Activated CD8-positive, alpha-beta memory T cell treated with anti-CD3 and anti-CD28 coated beads, Interleukin-2, amount 50 U/mL, for 4 hours (primary cell): ENCODE measurements at regions not wholly inside any gene's neighbourhood (a gene's known extent, or its start where the extent isn't known, plus 50 kb on each side); places are given as distances from the start of the nearest gene placed in this dataset.

Experiments used
- DNase-seq: peaks from one replicate; pipeline ENCODE4 v3.0.0-alpha.2; 2020

DNA sequence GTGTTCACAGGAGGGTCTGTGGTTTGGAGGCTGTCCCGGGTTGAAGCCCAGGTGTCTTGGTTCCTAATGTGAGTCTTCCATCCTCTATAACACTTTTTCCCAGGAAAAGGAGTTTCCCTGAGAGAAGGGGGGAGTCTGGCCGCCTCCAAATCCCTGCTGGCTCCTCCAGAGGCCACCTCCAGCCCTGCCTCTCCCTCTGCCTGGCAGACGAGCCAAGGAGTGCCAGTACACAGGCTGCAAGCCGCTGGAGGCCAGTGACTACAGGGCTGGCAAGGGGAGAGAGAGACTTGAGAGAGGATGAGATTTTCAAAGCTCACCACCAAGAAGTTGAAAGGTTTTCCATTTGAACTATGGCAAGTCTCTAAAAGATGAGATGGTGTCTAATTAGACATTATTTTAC lies 154.2 kb upstream of the ID2 start:
- no peak for DNase-seq

GRCh38 chr2:8528863-8529262 lies 153.0 kb upstream of the ID2 start:
- no peak for DNase-seq

GRCh38 chr2:8529706-8530277 lies 152.1 kb upstream of the ID2 start:
- DNase-seq = no peak

DNA sequence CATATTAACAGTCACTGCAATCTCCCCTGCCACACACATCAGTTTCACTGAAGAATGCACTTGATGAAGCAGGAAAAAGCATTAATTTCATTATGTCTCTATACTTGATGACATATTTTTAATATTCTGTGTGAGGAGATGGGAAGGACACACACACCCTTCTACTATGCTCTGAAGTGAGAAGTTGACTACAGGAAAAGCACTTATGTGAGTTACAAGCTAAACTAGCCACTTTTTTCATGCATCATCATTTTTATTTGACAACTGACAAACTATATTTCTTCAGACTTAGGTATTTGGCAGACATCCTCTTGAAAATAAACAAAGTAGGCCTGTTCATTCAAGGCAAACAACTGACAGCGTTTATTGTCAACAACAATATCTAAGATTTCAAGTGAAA lies 150.4 kb upstream of the ID2 start:
- DNase-seq = no peak

- no peak for DNase-seq
Measured at GRCh38 chr2:8532438-8532837, 149.4 kb upstream of the ID2 start.

GRCh38 chr2:8533923-8534322 lies 147.9 kb upstream of the ID2 start:
- no peak for DNase-seq

GRCh38 chr2:8534386-8534728 lies 147.5 kb upstream of the ID2 start:
- DNase-seq = no peak

GRCh38 chr2:8534729-8535468 lies 147.0 kb upstream of the ID2 start:
- DNase-seq = no peak

DNA sequence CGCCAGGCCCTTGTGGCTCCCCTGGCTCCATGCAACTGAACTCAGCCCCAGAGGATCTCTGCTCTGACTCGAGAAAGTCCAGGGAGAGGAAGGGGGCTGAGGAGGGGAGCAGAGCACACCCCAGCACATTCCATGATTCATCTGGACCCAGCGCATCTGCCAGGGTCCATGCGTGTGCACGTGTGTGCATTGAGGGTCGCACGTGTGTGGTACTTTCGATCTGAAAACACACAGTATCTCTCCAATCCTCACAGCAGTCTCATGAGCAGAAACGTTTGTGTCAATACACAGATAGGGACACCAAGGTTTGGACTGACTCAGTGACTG lies 146.4 kb upstream of the ID2 start:
- DNase-seq = no peak

DNA sequence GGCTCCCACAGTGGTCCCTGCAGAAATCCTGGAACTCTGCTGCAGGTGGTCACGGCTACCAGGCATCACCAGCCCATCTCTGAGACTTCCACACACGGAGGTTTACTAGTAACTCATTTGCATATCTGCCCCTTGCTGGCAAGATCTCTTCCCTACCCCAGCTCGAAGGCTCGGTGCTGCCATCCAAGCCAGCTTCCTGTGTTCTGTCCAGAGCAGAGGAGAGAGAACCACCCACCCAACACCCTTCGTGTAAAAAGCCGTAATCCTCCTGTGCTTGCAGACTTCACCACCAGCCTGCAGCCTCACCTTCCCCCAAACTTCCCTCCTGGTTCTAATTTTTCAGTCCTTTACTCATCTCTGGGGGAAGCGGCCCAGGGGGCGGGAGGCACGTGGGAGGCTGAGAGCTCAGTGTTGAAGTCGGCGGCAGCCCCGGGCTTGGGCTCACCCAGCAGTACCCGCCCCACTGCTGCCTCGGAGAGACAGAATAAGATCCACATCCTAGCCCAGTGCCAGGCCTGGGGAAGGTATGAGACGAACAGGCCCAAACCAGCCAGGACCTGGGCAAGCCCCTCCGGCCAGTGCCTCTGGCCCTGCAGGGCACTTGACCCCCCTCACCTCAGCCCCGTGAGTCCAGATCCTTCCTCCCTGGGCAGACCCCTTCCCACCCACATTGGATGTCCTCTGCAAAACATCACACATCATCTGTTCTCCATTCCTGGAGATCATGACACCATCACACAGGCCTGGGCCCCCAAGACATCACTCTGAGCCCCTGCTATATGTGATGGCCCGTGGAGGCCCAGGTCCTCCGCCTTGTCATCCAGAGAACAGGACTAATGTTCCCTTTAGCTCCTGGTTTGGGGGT lies 145.8 kb upstream of the ID2 start:
- no peak for DNase-seq

GRCh38 chr2:8536686-8537561 lies 144.9 kb upstream of the ID2 start:
- no peak for DNase-seq

GRCh38 chr2:8537562-8538155 lies 144.2 kb upstream of the ID2 start:
- no peak for DNase-seq

GRCh38 chr2:8538531-8538930 lies 143.3 kb upstream of the ID2 start:
- no peak for DNase-seq

- no peak for DNase-seq
Measured at GRCh38 chr2:8538931-8539621, 142.8 kb upstream of the ID2 start.

GRCh38 chr2:8539743-8540551 lies 141.9 kb upstream of the ID2 start:
- DNase-seq = no peak

GRCh38 chr2:8540552-8541055 lies 141.3 kb upstream of the ID2 start:
- DNase-seq = no peak

- DNase-seq = no peak
Measured at GRCh38 chr2:8541223-8541622, 140.6 kb upstream of the ID2 start.

DNA sequence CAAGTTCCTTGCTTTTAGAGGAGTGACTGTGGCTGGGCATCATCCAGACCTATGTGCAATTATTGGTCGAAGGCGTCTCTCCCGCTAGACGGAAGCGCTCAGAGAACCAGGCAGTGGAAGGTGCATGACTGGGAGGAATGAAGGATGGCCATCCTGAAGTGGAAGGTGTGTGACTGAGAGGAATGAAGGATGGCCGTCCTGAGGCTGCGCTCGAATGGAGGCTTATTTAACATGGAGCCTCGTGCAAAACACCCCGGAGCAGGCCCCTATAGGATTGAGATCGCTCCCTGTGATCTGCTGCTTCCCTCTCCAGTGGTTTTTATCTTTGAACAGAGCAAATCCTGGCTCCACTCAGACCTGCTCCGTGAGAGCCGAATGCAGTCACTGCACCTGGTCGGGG lies 140.2 kb upstream of the ID2 start:
- DNase-seq = no peak

DNA sequence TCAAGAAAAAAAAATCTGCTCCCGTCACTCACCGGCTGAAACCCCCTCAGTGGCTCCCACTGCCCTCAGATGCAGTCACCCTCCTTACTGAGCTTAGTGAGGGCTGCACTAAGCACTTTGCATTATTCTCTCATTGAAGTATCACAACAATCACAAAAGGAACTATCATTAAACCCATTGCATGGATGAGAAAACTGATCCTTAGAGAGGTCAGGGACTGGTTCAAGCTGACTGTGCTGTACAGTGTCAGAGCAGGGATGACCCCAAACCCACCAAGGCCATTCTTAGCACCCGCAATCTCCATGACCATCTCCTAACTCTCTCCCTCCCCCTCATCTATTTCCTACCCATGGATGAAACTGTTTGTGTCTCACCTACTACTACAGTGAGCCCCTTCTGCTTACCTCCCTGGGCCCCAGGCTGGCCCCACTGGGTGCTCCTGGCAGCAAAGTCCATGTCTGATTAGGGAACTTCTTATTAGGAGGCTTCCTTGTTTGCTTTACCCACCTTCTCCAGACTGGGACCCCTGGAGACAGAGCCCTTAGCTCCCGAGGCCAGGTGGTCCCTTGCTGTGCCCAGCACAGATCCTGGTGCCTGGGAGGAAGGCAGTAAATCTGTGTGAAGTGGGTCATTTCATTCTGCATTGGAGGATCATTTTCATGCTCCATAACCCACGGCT lies 139.3 kb upstream of the ID2 start:
- no peak for DNase-seq

GRCh38 chr2:8543060-8543382 lies 138.8 kb upstream of the ID2 start:
- DNase-seq = no peak
